Endothelial cell of umbilical vein (primary cell): ENCODE measurements at regions not wholly inside any gene's neighbourhood (a gene's known extent, or its start where the extent isn't known, plus 50 kb on each side); places are given as distances from the start of the nearest gene placed in this dataset.

Experiments used
- BruUV-seq: library from RNA; stranded (reverse); fragments of 400-500 nt; replicated peaks from 2 replicates; lab custom pipeline; 2021; lab: Mats Ljungman, UMichigan
- CTCF ChIA-PET: fragments of 300-600, 350-600 bp; sonication (Branson Sonifier 250); formaldehyde crosslinking; loops from one replicate; lab custom pipeline; 2021; ENCODE audit warnings: antibody characterized with exemption, inconsistent platforms; lab: Charles Lee
- POLR2A ChIA-PET: fragments of 300-600, 350-600 bp; sonication (Branson Sonifier 250); formaldehyde crosslinking; loops from one replicate; lab custom pipeline; 2021; ENCODE audit warnings: antibody characterized with exemption, inconsistent platforms; lab: Charles Lee
- DNase-seq: peaks from one replicate; pipeline ENCODE4 v3.0.0-alpha.2; 2011; ENCODE audit warnings: low read depth, low spot score
- FAIRE-seq: peaks from 2 replicates; lab custom pipeline; 2011; peaks lifted over from hg19 to GRCh38; lab: Jason Lieb, UNC
- H2AFZ ChIP-seq: 2 replicates; pipeline ENCODE4 v1.6.0; 2012; ENCODE audit warnings: low read depth, low read length, control low read depth, inconsistent platforms
- H3K27ac ChIP-seq: 2 replicates; pipeline ENCODE4 v1.5.1; 2011; ENCODE audit warnings: low read depth, mild to moderate bottlenecking, control low read depth, low read length, moderate library complexity; ENCODE audit not compliant: insufficient read depth
- H3K27me3 ChIP-seq, 2 experiments: 2 replicates each; pipeline versions ENCODE4 v1.6.0 to v1.6.1; 2011; ENCODE audit warnings: low read length in 2 of 2, mixed read lengths in 1 of 2; ENCODE audit not compliant: control insufficient read depth in 2 of 2, insufficient read depth in 2 of 2
- H3K36me3 ChIP-seq, 2 experiments: 2 replicates in 1 of 2; 3 replicates in 1 of 2; pipeline ENCODE4 v1.5.1; 2011; ENCODE audit warnings: low read length in 2 of 2, mild to moderate bottlenecking in 1 of 2, moderate library complexity in 1 of 2; ENCODE audit not compliant: control insufficient read depth in 2 of 2, insufficient read depth in 2 of 2; ENCODE audit errors: extremely low read depth in 1 of 2
- H3K4me1 ChIP-seq: 3 replicates; pipeline ENCODE4 v1.5.1; 2011; ENCODE audit warnings: mild to moderate bottlenecking, low read length; ENCODE audit not compliant: control insufficient read depth, insufficient read depth; ENCODE audit errors: extremely low read depth
- H3K4me2 ChIP-seq: 2 replicates; pipeline ENCODE4 v1.6.1; 2011; ENCODE audit warnings: low read length, control low read depth, mixed read lengths; ENCODE audit not compliant: insufficient read depth
- H3K4me3 ChIP-seq, 3 experiments: fragments of 200-600 bp in 1 of 3; sonication (generic), shearing (Covaris generic) in 1 of 3; replicated peaks in 1 of 3; 2 replicates each; pipeline ENCODE4 v1.5.1; 2011 to 2016; ENCODE audit warnings: control low read depth in 3 of 3, low read length in 3 of 3, mild to moderate bottlenecking in 2 of 3, inconsistent platforms in 1 of 3, low read depth in 1 of 3, moderate library complexity in 1 of 3; ENCODE audit not compliant: insufficient read depth in 1 of 3
- H3K79me2 ChIP-seq: 2 replicates; pipeline ENCODE4 v1.6.0; 2012; ENCODE audit warnings: low read length, inconsistent platforms; ENCODE audit not compliant: control insufficient read depth, insufficient read depth
- H3K9ac ChIP-seq: replicated peaks from 2 replicates; pipeline ENCODE3; 2011; ENCODE audit warnings: low read length, control low read depth; ENCODE audit not compliant: insufficient read depth; ENCODE audit errors: extremely low read depth
- H3K9me1 ChIP-seq: replicated peaks from 3 replicates; pipeline ENCODE4 v1.6.0; 2011; ENCODE audit warnings: mild to moderate bottlenecking, low read length; ENCODE audit not compliant: control insufficient read depth, insufficient read depth; ENCODE audit errors: extremely low read depth
- H3K9me3 ChIP-seq: replicated peaks from 2 replicates; pipeline ENCODE4 v1.5.1; 2012; ENCODE audit warnings: low read length, inconsistent platforms; ENCODE audit not compliant: control insufficient read depth, insufficient read depth
- H4K20me1 ChIP-seq: replicated peaks from 2 replicates; pipeline ENCODE3; 2011; ENCODE audit warnings: mild to moderate bottlenecking, low read length; ENCODE audit not compliant: control insufficient read depth, insufficient read depth; ENCODE audit errors: extremely low read depth
- EZH2 ChIP-seq: IDR thresholded peaks from 2 replicates; pipeline ENCODE4 v1.6.1; 2012; ENCODE audit warnings: borderline replicate concordance, low read depth, mild to moderate bottlenecking, moderate library complexity, low read length, inconsistent platforms; ENCODE audit not compliant: severe bottlenecking
- GATA2 ChIP-seq: IDR thresholded peaks from 2 replicates; pipeline ENCODE4 v1.7.0; 2011; ENCODE audit warnings: low read depth, mild to moderate bottlenecking, moderate library complexity, mixed read lengths, low read length; ENCODE audit not compliant: insufficient read length, insufficient read depth
- JUN ChIP-seq: IDR thresholded peaks from 2 replicates; pipeline ENCODE4 v1.6.1; 2011; ENCODE audit warnings: borderline replicate concordance, low read depth; ENCODE audit not compliant: insufficient read length, insufficient read depth
- MYC ChIP-seq: IDR thresholded peaks from one replicate; pipeline ENCODE4 v1.6.1; 2011; ENCODE audit warnings: mild to moderate bottlenecking, low read depth, low read length
- POLR2A ChIP-seq: IDR thresholded peaks from 2 replicates; pipeline ENCODE4 v1.6.1; 2012; ENCODE audit warnings: low read depth, mild to moderate bottlenecking, control low read depth, low read length
- POLR2AphosphoS5 ChIP-seq: IDR thresholded peaks from 2 replicates; pipeline ENCODE4 v1.6.1; 2012; ENCODE audit warnings: low read depth, mild to moderate bottlenecking, control low read depth, low read length, moderate library complexity; ENCODE audit not compliant: insufficient read depth
- dilution Hi-C: fragments of 300-500 bp; cut with MboI; formaldehyde crosslinking; loops from one replicate; pipeline ENCODE4 v1.15.0; 2019; ENCODE audit warnings: low sequenced_read_pairs; ENCODE audit not compliant: extremely low pct_ligation_motif_present
- intact Hi-C: fragments of 100-400 bp; cut with micrococcal nuclease; formaldehyde crosslinking; loops from one replicate; pipeline ENCODE4 v1.10.0; 2022
- TF ChIP-seq, protein P1 (sequence below): IDR thresholded peaks from 2 replicates; pipeline ENCODE4 v1.6.1; 2011; ENCODE audit not compliant: insufficient read depth, insufficient read length

DNA sequence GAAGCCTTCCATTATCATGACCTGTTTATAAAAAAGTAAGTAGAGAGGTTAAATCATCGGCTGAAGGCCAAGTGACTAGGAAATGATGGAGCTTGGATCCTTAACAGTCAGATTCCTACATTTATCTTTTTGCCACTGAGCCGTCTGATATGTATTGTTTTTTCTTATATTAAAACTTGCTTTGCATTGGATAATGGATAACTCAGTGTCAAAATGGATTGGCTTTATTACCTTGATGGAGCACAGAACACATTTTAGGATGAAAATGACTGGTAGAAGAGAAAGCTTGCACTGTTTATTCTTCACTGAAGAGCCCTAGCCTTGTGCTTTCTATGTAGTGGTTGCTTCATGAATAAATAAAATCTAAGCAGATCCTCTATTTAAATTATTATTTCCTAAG, 54.2 kb upstream of the TSPAN5 start:
- Histone ChIP-seq H4K20me1 (no peaks in the 10 kb centered on the region), H3K4me2 (no peak overlapping the region), H3K4me1 (no peaks in the 10 kb centered on the region), H3K9ac (no peak overlapping the region), H3K9me3 (no peaks in the 10 kb centered on the region), H3K27me3 (no peaks in the 10 kb centered on the region), H3K79me2 (no peaks in the 10 kb centered on the region), H3K4me3 (no peak overlapping the region), H3K36me3 (no peaks in the 10 kb centered on the region), H2AFZ (no peak overlapping the region), H3K27ac (no peak overlapping the region), H3K9me1 (no peaks in the 10 kb centered on the region)
- no TSS peak for BruUV-seq
- no peak for FAIRE-seq
- POLR2A ChIA-PET: interaction anchor here (0.7 kb wide), 1 partner anchor 58 kb away, joined by 3 read pairs; no protein-coding TSS in a partner anchor
- CTCF ChIA-PET: interaction anchor here (2.1 kb wide), 1 partner anchor 12 kb away, joined by 5 read pairs; no protein-coding TSS in a partner anchor
- intact Hi-C loops: no loop called here
- TF ChIP-seq GATA2: no peak
- DNase-seq: no peak
- dilution Hi-C loops: no loop called here

- Histone ChIP-seq H2AFZ (no peak overlapping the region), H3K4me2 (no peak overlapping the region), H3K36me3 (no peaks in the 10 kb centered on the region), H3K27me3 (no peaks in the 10 kb centered on the region), H3K4me1 (no peaks in the 10 kb centered on the region), H3K9me1 (no peaks in the 10 kb centered on the region), H3K4me3 (no peak overlapping the region), H3K27ac (no peak overlapping the region), H4K20me1 (no peaks in the 10 kb centered on the region), H3K79me2 (no peaks in the 10 kb centered on the region), H3K9ac (no peak overlapping the region), H3K9me3 (no peaks in the 10 kb centered on the region)
- FAIRE-seq (no peak), DNase-seq (no peak)
- POLR2A ChIA-PET: no interaction called here
- dilution Hi-C loops: no loop called here
- no peak for TF ChIP-seq POLR2AphosphoS5
- no peak for TF ChIP-seq EZH2
- no peak for TF ChIP-seq POLR2A
- TF ChIP-seq GATA2: no peak
- no peak for TF ChIP-seq JUN
- TF ChIP-seq, protein P1, sequence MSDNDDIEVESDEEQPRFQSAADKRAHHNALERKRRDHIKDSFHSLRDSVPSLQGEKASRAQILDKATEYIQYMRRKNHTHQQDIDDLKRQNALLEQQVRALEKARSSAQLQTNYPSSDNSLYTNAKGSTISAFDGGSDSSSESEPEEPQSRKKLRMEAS: no peak
- no peak for TF ChIP-seq MYC
- no TSS peak for BruUV-seq
- CTCF ChIA-PET: no interaction called here
- intact Hi-C loops: no loop called here
Observed at GRCh38 chr4:98711526-98711925, 53.1 kb upstream of the TSPAN5 start.
